ENCODE measurements at regions not wholly inside any gene's neighbourhood (a gene's known extent, or its start where the extent isn't known, plus 50 kb on each side); places are given as distances from the start of the nearest gene placed in this dataset.

GRCh38 chr7:91651986-91652385, 228.5 kb downstream of the MTERF1 start:
- no peak overlapping the region for H3K4me3 ChIP-seq
- no peaks in the 10 kb centered on the region for H3K9me3 ChIP-seq
- intact Hi-C loops (cut with DNase I; ENCODE audit: low total_unique reads): no loop called here
- no peak overlapping the region for H3K27ac ChIP-seq
- no peaks in the 10 kb centered on the region for H3K27me3 ChIP-seq
- no peaks in the 10 kb centered on the region for H3K36me3 ChIP-seq
- no peak for TF ChIP-seq POLR2A (IDR thresholded peaks at IDR 0.05)
- TF ChIP-seq CTCF (IDR thresholded peaks at IDR 0.05): no peak
- no peak for TF ChIP-seq EP300 (IDR thresholded peaks at IDR 0.05)
- TF ChIP-seq POLR2AphosphoS5 (IDR thresholded peaks at IDR 0.05): no peak
- 61 to 95% (median 84%) methylated on average over 1 of the region's 1 CpG for WGBS, 5 donors
- no peaks in the 10 kb centered on the region for H3K4me1 ChIP-seq
- no peak for DNase-seq

- Histone ChIP-seq H3K9me3 (no peaks in the 10 kb centered on the region), H3K4me1 (no peaks in the 10 kb centered on the region), H3K27ac (no peak overlapping the region), H3K36me3 (no peaks in the 10 kb centered on the region), H3K4me3 (no peak overlapping the region), H3K27me3 (no peaks in the 10 kb centered on the region)
- TF ChIP-seq CTCF (IDR thresholded peaks at IDR 0.05) (no peak), EP300 (IDR thresholded peaks at IDR 0.05) (no peak), POLR2AphosphoS5 (IDR thresholded peaks at IDR 0.05) (no peak), POLR2A (IDR thresholded peaks at IDR 0.05) (no peak)
- DNase-seq: no peak
- intact Hi-C loops (cut with DNase I; ENCODE audit: low total_unique reads): no loop called here
These were observed 227.2 kb downstream of the MTERF1 start for GRCh38 chr7:91653286-91653685.

GRCh38 chr7:91655656-91656055, 224.8 kb downstream of the MTERF1 start:
- intact Hi-C loops (cut with DNase I; ENCODE audit: low total_unique reads): no loop called here
- H3K36me3 ChIP-seq: no peaks in the 10 kb centered on the region
- H3K27me3 ChIP-seq: no peaks in the 10 kb centered on the region
- no peaks in the 10 kb centered on the region for H3K9me3 ChIP-seq
- H3K4me3 ChIP-seq: no peak overlapping the region
- no peak for TF ChIP-seq POLR2AphosphoS5 (IDR thresholded peaks at IDR 0.05)
- no peak for TF ChIP-seq CTCF (IDR thresholded peaks at IDR 0.05)
- TF ChIP-seq POLR2A (IDR thresholded peaks at IDR 0.05): no peak
- no peak for TF ChIP-seq EP300 (IDR thresholded peaks at IDR 0.05)
- no peak overlapping the region for H3K27ac ChIP-seq
- H3K4me1 ChIP-seq: no peaks in the 10 kb centered on the region
- DNase-seq: no peak

GRCh38 chr7:91656541-91657482, 223.7 kb downstream of the MTERF1 start:
- Histone ChIP-seq H3K4me3 (no peak overlapping the region), H3K27ac (no peak overlapping the region), H3K36me3 (no peaks in the 10 kb centered on the region), H3K4me1 (no peaks in the 10 kb centered on the region), H3K9me3 (no peaks in the 10 kb centered on the region), H3K27me3 (no peaks in the 10 kb centered on the region)
- TF ChIP-seq CTCF (IDR thresholded peaks at IDR 0.05) (no peak), POLR2A (IDR thresholded peaks at IDR 0.05) (no peak), POLR2AphosphoS5 (IDR thresholded peaks at IDR 0.05) (no peak), EP300 (IDR thresholded peaks at IDR 0.05) (no peak)
- DNase-seq: no peak
- intact Hi-C loops (cut with DNase I; ENCODE audit: low total_unique reads): no loop called here
- WGBS, 5 donors: 83 to 91% (median 86%) methylated on average over 9 of the region's 9 CpGs

Measured in stomach (tissue), 8 donors.